ENCODE measurements at regions not wholly inside any gene's neighbourhood (a gene's known extent, or its start where the extent isn't known, plus 50 kb on each side); places are given as distances from the start of the nearest gene placed in this dataset.
"Not testable (repeated sequence)": the region's sequence is repeated elsewhere in the genome, so short reads cannot be mapped to it uniquely, and the experiment has no call there.

DNA sequence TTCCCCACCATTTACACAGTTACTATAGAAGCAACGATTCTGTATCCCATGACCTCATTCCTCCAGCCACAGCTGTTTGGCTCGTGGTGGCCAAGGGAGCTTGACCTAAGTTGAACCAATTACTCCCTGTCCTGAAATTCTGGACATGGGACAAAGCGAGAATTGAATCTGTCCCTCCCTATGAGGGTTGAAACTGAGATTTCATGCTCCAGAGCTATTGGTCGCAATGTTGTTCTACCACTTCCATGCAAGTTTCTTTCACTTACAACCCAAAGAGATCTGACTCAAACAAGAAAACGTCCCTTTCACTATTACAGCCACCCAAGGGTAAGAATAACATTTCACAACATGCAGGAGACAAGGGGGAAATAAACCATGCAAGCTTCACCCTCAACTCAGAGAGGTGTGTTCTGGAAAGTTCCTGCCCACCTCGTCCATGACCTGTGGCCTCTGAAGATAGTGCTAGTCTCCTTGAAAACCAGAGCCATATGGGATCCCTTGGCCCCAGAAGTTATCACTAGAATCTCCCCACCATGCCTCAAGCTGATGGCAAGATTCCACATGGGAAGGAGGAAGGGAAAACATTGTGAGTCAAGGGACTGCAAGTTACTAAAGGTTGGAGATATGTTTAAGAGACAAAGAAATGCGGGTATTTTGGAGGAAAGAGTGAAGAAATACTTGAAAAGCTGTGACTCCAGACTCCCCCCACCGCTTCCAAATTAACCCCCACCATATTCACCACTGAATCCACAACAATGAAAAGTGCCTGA lies 74.5 kb upstream of the SRSF6 start:
- DNase-seq (ENCODE audit: low read depth) = no peak
- no peak overlapping the region for H3K4me3 ChIP-seq (ENCODE audit: low read depth, low read length)
- TF ChIP-seq, protein P1, sequence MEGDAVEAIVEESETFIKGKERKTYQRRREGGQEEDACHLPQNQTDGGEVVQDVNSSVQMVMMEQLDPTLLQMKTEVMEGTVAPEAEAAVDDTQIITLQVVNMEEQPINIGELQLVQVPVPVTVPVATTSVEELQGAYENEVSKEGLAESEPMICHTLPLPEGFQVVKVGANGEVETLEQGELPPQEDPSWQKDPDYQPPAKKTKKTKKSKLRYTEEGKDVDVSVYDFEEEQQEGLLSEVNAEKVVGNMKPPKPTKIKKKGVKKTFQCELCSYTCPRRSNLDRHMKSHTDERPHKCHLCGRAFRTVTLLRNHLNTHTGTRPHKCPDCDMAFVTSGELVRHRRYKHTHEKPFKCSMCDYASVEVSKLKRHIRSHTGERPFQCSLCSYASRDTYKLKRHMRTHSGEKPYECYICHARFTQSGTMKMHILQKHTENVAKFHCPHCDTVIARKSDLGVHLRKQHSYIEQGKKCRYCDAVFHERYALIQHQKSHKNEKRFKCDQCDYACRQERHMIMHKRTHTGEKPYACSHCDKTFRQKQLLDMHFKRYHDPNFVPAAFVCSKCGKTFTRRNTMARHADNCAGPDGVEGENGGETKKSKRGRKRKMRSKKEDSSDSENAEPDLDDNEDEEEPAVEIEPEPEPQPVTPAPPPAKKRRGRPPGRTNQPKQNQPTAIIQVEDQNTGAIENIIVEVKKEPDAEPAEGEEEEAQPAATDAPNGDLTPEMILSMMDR (IDR thresholded peaks at IDR 0.05; ENCODE audit: low read depth, low read length, missing control alignments) = no peak
- in situ Hi-C loops (cut with HindIII; ENCODE audit: low sequenced_read_pairs) = no loop called here

DNA sequence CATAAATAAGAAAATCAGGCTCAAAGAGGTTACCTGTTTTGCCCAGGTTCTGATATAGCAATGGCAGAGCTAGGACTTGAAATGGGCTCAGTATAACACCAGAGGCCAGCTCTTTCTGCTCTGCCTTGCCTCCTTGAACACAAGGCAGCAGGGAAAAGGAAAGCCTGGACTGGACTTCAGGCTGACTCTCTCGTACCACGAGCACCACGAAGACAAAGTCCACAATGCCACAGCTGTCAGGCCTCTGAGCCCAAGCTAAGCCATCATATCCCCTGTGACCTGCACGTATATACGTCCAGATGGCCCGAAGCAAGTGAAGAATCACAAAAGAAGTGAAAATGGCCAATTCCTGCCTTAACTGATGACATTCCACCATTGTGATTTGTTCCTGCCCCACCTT lies 75.6 kb upstream of the SRSF6 start:
- in situ Hi-C loops (cut with HindIII; ENCODE audit: low sequenced_read_pairs); DNase-seq (ENCODE audit: low read depth); H3K4me3 ChIP-seq (ENCODE audit: low read depth, low read length): not testable (repeated sequence)

GRCh38 chr20:43381533-43381932 lies 76.2 kb upstream of the SRSF6 start:
- H3K4me3 ChIP-seq (ENCODE audit: low read depth, low read length); DNase-seq (ENCODE audit: low read depth); in situ Hi-C loops (cut with HindIII; ENCODE audit: low sequenced_read_pairs): not testable (repeated sequence)

GRCh38 chr20:43379239-43379917 lies 78.3 kb upstream of the SRSF6 start:
- TF ChIP-seq, protein P1 (IDR thresholded peaks at IDR 0.05; ENCODE audit: low read depth, low read length, missing control alignments) = no peak
- DNase-seq (ENCODE audit: low read depth) = peak; percentile 53
- in situ Hi-C loops (cut with HindIII; ENCODE audit: low sequenced_read_pairs) = no loop called here
- no peak overlapping the region for H3K4me3 ChIP-seq (ENCODE audit: low read depth, low read length)

- TF ChIP-seq, protein P1 (IDR thresholded peaks at IDR 0.05; ENCODE audit: low read depth, low read length, missing control alignments) = no peak
- H3K4me3 ChIP-seq (ENCODE audit: low read depth, low read length) = no peak overlapping the region
- no peak for DNase-seq (ENCODE audit: low read depth)
- in situ Hi-C loops (cut with HindIII; ENCODE audit: low sequenced_read_pairs) = no loop called here
Measured at GRCh38 chr20:43376831-43377230, 80.9 kb upstream of the SRSF6 start.

DNA sequence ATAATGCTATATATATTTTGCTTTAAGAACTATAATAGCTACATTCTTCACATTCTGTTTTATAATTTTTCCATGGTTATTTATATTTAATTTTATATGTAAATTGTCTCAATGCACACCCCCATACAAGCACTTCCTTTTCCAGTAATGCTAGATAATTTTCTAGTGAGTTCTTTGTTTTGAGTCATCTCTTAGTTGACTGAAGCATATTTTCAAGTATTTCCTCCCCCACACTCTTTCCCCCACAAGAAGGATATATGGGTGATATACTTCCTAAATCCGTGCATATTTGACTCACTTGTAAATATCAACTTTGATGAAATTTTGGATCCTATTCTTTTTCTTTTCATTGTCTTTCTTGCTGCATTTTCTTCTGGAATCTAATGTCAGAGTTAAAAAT lies 82.1 kb upstream of the SRSF6 start:
- no peak for DNase-seq (ENCODE audit: low read depth)
- in situ Hi-C loops (cut with HindIII; ENCODE audit: low sequenced_read_pairs) = no loop called here

GRCh38 chr20:43372051-43372450 lies 85.6 kb upstream of the SRSF6 start:
- no peak overlapping the region for H3K4me3 ChIP-seq (ENCODE audit: low read depth, low read length)
- in situ Hi-C loops (cut with HindIII; ENCODE audit: low sequenced_read_pairs) = no loop called here
- no peak for DNase-seq (ENCODE audit: low read depth)
- TF ChIP-seq, protein P1 (IDR thresholded peaks at IDR 0.05; ENCODE audit: low read depth, low read length, missing control alignments) = no peak

More for the DNA sequence above, 82.1 kb upstream of the SRSF6 start:
- TF ChIP-seq, protein P1 (IDR thresholded peaks at IDR 0.05; ENCODE audit: low read depth, low read length, missing control alignments) = no peak
- no peak overlapping the region for H3K4me3 ChIP-seq (ENCODE audit: low read depth, low read length)

Data from astrocyte of the cerebellum (primary cell).